Thyroid gland (tissue), 4 donors: ENCODE measurements at regions not wholly inside any gene's neighbourhood (a gene's known extent, or its start where the extent isn't known, plus 50 kb on each side); places are given as distances from the start of the nearest gene placed in this dataset.

ENCODE experiments used
- DNase-seq, 2 donors: peaks; one replicate each; pipeline ENCODE4 v3.0.0-alpha.2; 2019
- H3K27ac ChIP-seq, 3 donors: fragments of 200-600 bp; sonication (generic); 1 replicate in 2 of 3; 2 replicates in 1 of 3; pipeline ENCODE4 v1.5.1; 2016 to 2019; ENCODE audit warnings: mild to moderate bottlenecking in 1 of 3, moderate library complexity in 1 of 3
- H3K27me3 ChIP-seq: fragments of 200-600 bp; sonication (generic); one replicate; pipeline ENCODE4 v1.5.1; 2019
- H3K36me3 ChIP-seq, 2 donors: fragments of 200-600 bp; sonication (generic); one replicate each; pipeline ENCODE4 v1.5.1; 2016 to 2019
- H3K4me1 ChIP-seq, 2 donors: fragments of 200-600 bp; sonication (generic); one replicate each; pipeline ENCODE4 v1.5.1; 2017 to 2019
- H3K4me3 ChIP-seq, 3 donors: fragments of 200-600 bp; sonication (generic); replicated peaks in 1 of 3; 1 replicate in 2 of 3; 2 replicates in 1 of 3; pipeline ENCODE4 v1.5.1; 2016; ENCODE audit warnings: mild to moderate bottlenecking in 1 of 3
- H3K9me3 ChIP-seq: fragments of 200-600 bp; sonication (generic); one replicate; pipeline ENCODE4 v1.5.1; 2017
- POLR2A ChIP-seq, 2 donors: fragments of 450-650 bp; IDR thresholded peaks; one replicate each; pipeline ENCODE4 v1.6.1; 2017; ENCODE audit warnings: antibody characterized with exemption in 2 of 2, mild to moderate bottlenecking in 2 of 2, moderate library complexity in 1 of 2
- WGBS, 2 donors: methylation state at CpG; one replicate each; pipeline ENCODE4 v1.1.5; 2017; 5-methylcytosine and 5-hydroxymethylcytosine counted together
- intact Hi-C: fragments of 100-400 bp; cut with DNase I; formaldehyde crosslinking; loops from one replicate; pipeline ENCODE4 v1.15.1; 2023
- TF ChIP-seq, protein P1 (sequence below), 6 experiments: fragments of 200-600 bp in 3 of 6; fragments of 450-650 bp in 3 of 6; sonication (generic) in 3 of 6; IDR thresholded peaks; one replicate each; pipeline ENCODE4 v1.5.1; 2016 to 2019; ENCODE audit warnings: antibody characterized with exemption in 6 of 6, mild to moderate bottlenecking in 2 of 6, inconsistent platforms in 1 of 6, moderate library complexity in 1 of 6

DNA sequence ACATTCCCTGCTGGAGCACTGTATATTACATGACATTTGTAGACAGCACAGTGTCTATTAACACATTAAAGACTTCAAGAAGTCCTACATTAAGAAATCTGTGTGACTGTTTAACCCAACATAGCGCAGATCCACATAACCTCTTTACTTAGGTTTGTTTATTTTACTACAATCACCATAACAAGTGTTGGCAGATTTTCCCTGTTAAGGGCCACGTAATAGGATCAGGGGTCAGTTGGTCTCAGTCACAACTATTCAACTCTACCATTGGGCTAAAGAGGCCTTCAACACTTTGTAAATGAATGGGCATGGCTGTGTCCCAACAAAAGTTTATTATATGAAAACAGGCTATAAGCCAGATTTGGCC, 51.3 kb upstream of the ADORA2B start:
- DNase-seq: no peak
- TF ChIP-seq, protein P1, sequence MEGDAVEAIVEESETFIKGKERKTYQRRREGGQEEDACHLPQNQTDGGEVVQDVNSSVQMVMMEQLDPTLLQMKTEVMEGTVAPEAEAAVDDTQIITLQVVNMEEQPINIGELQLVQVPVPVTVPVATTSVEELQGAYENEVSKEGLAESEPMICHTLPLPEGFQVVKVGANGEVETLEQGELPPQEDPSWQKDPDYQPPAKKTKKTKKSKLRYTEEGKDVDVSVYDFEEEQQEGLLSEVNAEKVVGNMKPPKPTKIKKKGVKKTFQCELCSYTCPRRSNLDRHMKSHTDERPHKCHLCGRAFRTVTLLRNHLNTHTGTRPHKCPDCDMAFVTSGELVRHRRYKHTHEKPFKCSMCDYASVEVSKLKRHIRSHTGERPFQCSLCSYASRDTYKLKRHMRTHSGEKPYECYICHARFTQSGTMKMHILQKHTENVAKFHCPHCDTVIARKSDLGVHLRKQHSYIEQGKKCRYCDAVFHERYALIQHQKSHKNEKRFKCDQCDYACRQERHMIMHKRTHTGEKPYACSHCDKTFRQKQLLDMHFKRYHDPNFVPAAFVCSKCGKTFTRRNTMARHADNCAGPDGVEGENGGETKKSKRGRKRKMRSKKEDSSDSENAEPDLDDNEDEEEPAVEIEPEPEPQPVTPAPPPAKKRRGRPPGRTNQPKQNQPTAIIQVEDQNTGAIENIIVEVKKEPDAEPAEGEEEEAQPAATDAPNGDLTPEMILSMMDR (IDR thresholded peaks at IDR 0.05): no peak
- TF ChIP-seq POLR2A (IDR thresholded peaks at IDR 0.05): no peak
- H3K36me3 ChIP-seq: no peaks in the 10 kb centered on the region
- no peaks in the 10 kb centered on the region for H3K9me3 ChIP-seq
- no peaks in the 10 kb centered on the region for H3K27me3 ChIP-seq
- 35 to 71% methylated on average over 2 of the region's 2 CpGs for WGBS, 2 donors
- H3K27ac ChIP-seq: no peak overlapping the region
- no peak overlapping the region for H3K4me3 ChIP-seq
- peaks cover 11 to 16% of the 10 kb centered on the region in 2 donors for H3K4me1 ChIP-seq
- intact Hi-C loops: no loop called here

DNA sequence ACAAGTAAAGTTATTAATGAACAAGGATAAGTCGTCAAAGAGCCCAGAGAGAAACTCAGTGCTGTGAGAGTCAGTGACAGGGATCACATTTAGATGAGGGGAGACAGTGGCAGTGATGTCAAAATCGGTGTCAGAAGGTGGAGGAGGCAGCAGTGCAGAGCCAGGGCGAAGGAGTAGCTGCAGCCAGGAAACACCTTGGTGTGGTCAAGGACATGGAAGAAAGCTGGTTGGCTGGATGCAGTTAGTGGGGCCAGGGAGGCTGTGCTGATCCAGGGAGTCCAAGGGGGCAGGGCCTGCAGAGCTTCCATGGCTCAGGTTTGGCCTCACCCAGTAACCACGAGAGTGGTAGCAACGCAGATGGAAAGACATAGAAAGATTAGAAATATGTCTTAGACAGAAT, 50.7 kb upstream of the ADORA2B start:
- no peak for DNase-seq
- Histone ChIP-seq H3K4me3 (no peak overlapping the region), H3K36me3 (no peaks in the 10 kb centered on the region), H3K27me3 (no peaks in the 10 kb centered on the region), H3K27ac (no peak overlapping the region), H3K4me1 (peaks cover 11 to 16% of the 10 kb centered on the region in 2 donors), H3K9me3 (no peaks in the 10 kb centered on the region)
- intact Hi-C loops: no loop called here
- TF ChIP-seq, protein P1 (IDR thresholded peaks at IDR 0.05): no peak
- no peak for TF ChIP-seq POLR2A (IDR thresholded peaks at IDR 0.05)
- WGBS, 2 donors: 94 to 96% methylated on average over 5 of the region's 5 CpGs

DNA sequence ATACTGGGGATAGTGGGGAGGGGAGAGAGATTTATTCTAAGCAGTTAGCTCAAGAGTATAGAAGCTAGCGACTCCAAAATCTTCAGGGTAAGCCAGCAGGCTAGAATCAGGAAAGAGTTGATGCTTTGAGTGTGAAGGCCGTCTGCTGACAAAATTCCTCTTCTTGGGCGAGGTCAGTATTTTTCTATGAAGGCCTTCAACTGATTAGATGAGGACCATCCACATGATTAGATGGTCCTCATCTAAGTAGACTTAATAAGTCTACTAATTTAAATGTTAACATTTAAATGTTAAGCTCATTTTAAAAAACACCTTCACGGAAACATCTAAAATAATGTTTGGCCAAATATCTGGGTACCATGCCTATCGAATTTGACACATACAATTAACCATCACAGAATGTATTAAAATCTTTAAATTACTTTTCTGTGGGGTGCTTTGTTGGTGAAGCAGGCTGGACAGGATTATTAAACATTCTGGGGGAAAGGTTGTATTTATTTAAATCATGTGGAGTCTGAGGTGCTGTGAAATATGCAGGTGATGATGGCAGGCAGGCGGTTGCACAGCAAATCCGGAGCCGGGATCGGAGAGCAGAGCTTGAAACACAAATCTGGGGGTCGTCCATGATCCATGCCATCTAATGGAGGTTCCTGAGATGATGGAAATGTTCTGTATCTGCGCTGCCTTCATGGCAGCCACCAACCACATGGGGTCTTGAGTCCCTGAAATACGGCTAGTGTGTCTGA, 49.8 kb upstream of the ADORA2B start:
- intact Hi-C loops: no loop called here
- Histone ChIP-seq H3K27me3 (no peaks in the 10 kb centered on the region), H3K4me3 (no peak overlapping the region), H3K9me3 (no peaks in the 10 kb centered on the region), H3K36me3 (no peaks in the 10 kb centered on the region), H3K4me1 (peaks cover 11 to 16% of the 10 kb centered on the region in 2 donors), H3K27ac (no peak overlapping the region)
- no peak for DNase-seq
- WGBS, 2 donors: 92% methylated on average over 12 of the region's 12 CpGs
- TF ChIP-seq POLR2A (IDR thresholded peaks at IDR 0.05): no peak
- TF ChIP-seq, protein P1 (IDR thresholded peaks at IDR 0.05): no peak
